Retinal pigment epithelial cell (primary cell): ENCODE measurements at regions not wholly inside any gene's neighbourhood (a gene's known extent, or its start where the extent isn't known, plus 50 kb on each side); places are given as distances from the start of the nearest gene placed in this dataset.

Source experiments
- DNase-seq: peaks from one replicate; pipeline ENCODE4 v3.0.0-alpha.2; 2010; ENCODE audit warnings: low read depth
- H3K4me3 ChIP-seq: 2 replicates; pipeline ENCODE4 v1.5.1; 2011; ENCODE audit warnings: mild to moderate bottlenecking, low read length, control low read depth, moderate library complexity
- TF ChIP-seq, protein P1 (sequence below): conservative IDR thresholded peaks from 2 replicates; pipeline ENCODE4 v1.5.1; 2011; ENCODE audit warnings: low read depth, low read length, control low read depth, inconsistent platforms

DNA sequence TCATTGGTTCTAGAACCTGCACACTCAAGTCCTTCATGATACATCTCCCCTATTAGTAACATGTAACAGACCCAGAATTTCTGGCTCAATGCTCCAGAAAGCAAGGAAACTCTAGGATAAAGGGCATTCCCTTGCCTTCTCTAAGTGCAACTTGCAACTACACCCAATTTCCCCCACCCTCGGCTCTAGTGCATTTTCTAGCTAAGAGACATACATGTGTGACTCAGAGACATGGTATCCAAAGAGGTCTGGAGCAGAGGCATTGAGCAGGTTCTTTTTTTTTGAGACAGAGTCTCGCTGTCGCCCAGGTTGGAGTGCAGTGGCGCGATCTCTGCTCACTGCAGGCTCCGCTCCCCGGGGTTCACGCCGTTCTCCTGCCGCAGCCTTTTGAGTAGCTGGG lies 132.9 kb downstream of the ZC3H11B start:
- TF ChIP-seq, protein P1, sequence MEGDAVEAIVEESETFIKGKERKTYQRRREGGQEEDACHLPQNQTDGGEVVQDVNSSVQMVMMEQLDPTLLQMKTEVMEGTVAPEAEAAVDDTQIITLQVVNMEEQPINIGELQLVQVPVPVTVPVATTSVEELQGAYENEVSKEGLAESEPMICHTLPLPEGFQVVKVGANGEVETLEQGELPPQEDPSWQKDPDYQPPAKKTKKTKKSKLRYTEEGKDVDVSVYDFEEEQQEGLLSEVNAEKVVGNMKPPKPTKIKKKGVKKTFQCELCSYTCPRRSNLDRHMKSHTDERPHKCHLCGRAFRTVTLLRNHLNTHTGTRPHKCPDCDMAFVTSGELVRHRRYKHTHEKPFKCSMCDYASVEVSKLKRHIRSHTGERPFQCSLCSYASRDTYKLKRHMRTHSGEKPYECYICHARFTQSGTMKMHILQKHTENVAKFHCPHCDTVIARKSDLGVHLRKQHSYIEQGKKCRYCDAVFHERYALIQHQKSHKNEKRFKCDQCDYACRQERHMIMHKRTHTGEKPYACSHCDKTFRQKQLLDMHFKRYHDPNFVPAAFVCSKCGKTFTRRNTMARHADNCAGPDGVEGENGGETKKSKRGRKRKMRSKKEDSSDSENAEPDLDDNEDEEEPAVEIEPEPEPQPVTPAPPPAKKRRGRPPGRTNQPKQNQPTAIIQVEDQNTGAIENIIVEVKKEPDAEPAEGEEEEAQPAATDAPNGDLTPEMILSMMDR: no peak
- no peak for DNase-seq
- H3K4me3 ChIP-seq: no peak overlapping the region

DNA sequence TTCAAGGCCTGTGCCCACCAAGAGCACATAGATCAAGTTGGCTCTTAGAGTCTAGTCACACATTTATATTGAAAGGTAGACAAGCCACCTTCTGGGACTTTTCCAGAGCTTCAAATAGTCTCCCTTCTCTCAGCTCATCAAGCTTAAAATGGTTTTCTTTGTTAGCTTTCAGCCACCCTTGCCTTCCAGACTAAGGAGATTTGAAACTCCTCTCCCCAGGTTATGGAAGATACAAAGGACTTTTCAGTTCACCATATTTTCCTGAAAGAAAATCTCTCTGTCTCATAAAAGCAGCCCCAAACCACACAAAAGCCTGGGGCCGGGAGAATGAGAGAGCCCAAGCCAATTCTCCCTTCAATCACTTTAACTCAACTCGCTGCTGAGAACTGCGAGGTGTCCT lies 134.1 kb downstream of the ZC3H11B start:
- DNase-seq: no peak
- no peak overlapping the region for H3K4me3 ChIP-seq
- TF ChIP-seq, protein P1: no peak

- DNase-seq: no peak
- TF ChIP-seq, protein P1: no peak
- H3K4me3 ChIP-seq: no peak overlapping the region
Observed at GRCh38 chr1:219477861-219478260, 135.0 kb downstream of the ZC3H11B start.

DNA sequence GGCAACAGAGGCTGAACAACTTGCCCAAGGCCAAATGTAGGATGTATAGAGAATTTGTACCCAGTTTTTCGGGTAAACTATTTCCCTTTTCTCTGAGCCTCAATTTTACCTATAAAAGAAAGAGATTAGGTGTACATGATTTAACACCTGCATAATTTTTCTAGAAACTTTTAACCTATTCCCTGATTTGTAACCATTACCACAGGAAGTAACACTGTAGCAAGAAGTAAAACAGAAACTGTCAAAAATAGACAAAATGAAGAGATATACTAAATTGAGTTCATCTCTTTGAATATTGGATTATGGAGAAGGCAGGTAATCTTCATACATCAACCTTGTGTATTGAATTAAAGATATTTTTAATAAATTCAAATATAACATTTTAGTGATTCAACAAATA lies 136.2 kb downstream of the ZC3H11B start:
- TF ChIP-seq, protein P1: no peak
- DNase-seq: no peak
- H3K4me3 ChIP-seq: no peak overlapping the region

- DNase-seq: no peak
- TF ChIP-seq, protein P1: no peak
- no peak overlapping the region for H3K4me3 ChIP-seq
Observed at GRCh38 chr1:219476116-219476515, 136.8 kb downstream of the ZC3H11B start.

DNA sequence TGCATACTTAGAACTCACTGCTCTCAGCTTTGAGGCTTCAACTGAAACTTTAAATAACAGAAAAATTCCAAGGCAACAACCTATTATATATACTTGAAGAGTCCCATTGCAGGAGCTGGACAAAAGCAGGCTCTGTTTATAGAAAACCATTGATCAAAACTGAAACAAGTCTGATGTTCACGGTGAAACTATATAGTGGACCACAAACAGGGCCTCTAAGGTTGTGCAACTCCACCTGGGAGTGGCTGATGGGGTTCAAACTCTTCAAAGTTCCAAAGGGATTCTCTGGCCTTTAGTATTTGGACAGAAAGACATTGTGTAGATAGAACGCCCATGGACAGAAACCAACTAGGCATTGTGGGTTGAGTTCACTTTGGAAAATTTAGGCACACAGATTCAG lies 140.3 kb downstream of the ZC3H11B start:
- H3K4me3 ChIP-seq: no peak overlapping the region
- TF ChIP-seq, protein P1: no peak
- no peak for DNase-seq

- DNase-seq: no peak
- TF ChIP-seq, protein P1: no peak
- no peak overlapping the region for H3K4me3 ChIP-seq
Observed at GRCh38 chr1:219467524-219467923, 145.4 kb downstream of the ZC3H11B start.
